ENCODE measurements at regions not wholly inside any gene's neighbourhood (a gene's known extent, or its start where the extent isn't known, plus 50 kb on each side); places are given as distances from the start of the nearest gene placed in this dataset.

GRCh38 chr11:135036488-135037297 lies 624.7 kb upstream of the B3GAT1 start:
- no peak for ATAC-seq
- Histone ChIP-seq H3K4me3 (no peak overlapping the region), H3K36me3 (no peaks in the 10 kb centered on the region), H3K27me3 (peaks cover 0 to 5% (median 0%) of the 10 kb centered on the region in 9 donors), H3K27ac (no peak overlapping the region), H3K4me1 (no peaks in the 10 kb centered on the region), H3K9me3 (no peaks in the 10 kb centered on the region)
- no peak for DNase-seq
- intact Hi-C loops (cut with DNase I) = no loop called here
- 62 to 71% (median 66%) methylated on average over 19 of the region's 19 CpGs for WGBS, 4 donors
- TF ChIP-seq POLR2A (IDR thresholded peaks at IDR 0.05) (no peak), CTCF (IDR thresholded peaks at IDR 0.05) (no peak)

DNA sequence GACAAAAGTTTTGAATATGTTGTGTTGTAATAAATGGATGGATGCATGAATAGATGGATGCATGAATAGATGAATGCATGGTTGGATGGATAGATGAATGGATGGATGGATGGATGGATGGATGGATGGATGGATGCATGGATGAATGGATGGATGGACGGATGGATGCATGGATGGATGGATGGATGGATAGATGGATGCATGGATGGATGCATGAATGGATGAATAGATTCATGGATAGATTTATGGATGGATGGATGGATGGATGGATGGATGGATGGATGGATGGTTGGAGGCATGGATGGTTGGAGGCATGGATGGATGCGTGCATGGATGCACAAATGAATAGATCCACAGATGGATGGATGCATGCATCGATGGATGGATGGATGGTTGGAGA lies 623.2 kb upstream of the B3GAT1 start:
- DNase-seq (no peak), ATAC-seq (no peak)
- TF ChIP-seq POLR2A (IDR thresholded peaks at IDR 0.05) = no peak
- TF ChIP-seq CTCF (IDR thresholded peaks at IDR 0.05) = no peak
- intact Hi-C loops (cut with DNase I) = no loop called here
- H3K9me3 ChIP-seq = no peaks in the 10 kb centered on the region
- H3K36me3 ChIP-seq = no peaks in the 10 kb centered on the region
- WGBS, 4 donors = 84 to 89% (median 86%) methylated on average over 3 of the region's 3 CpGs
- peaks cover 0 to 5% (median 0%) of the 10 kb centered on the region in 9 donors for H3K27me3 ChIP-seq
- H3K4me3 ChIP-seq = no peak overlapping the region
- no peaks in the 10 kb centered on the region for H3K4me1 ChIP-seq
- H3K27ac ChIP-seq = no peak overlapping the region

DNA sequence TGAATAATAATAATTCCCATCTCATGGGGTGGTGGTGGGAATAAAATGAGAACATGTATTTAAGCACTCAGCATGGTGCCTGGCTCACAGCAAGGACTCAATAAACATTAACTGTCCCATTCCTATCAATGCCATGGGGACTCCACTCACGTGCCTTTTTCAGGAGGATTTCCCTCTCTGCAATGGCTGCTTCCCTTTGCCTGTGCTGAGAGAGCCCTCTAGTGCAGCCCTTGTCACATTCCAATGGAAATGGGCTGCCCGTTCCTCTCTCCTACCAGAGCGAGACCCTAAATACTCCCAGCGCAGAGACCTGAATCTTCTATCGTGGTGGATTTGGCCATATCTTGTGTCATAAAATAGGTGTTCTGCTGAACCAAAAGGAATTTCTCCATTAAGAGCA lies 621.5 kb upstream of the B3GAT1 start:
- Histone ChIP-seq H3K4me3 (no peak overlapping the region), H3K9me3 (no peaks in the 10 kb centered on the region), H3K27me3 (peaks cover 0 to 5% (median 0%) of the 10 kb centered on the region in 9 donors), H3K4me1 (no peaks in the 10 kb centered on the region), H3K36me3 (no peaks in the 10 kb centered on the region), H3K27ac (no peak overlapping the region)
- DNase-seq (no peak), ATAC-seq (peak in 2 of 4 donors; percentile 31 to 65)
- TF ChIP-seq POLR2A (IDR thresholded peaks at IDR 0.05) (no peak), CTCF (IDR thresholded peaks at IDR 0.05) (peak in 9 of 12 donors; percentile 10 to 51 (median 35))
- 11 to 19% (median 14%) methylated on average over 5 of the region's 5 CpGs for WGBS, 4 donors
- intact Hi-C loops (cut with DNase I) = no loop called here

GRCh38 chr11:135031205-135031989 lies 619.4 kb upstream of the B3GAT1 start:
- WGBS, 4 donors = 59 to 71% (median 66%) methylated on average over 8 of the region's 8 CpGs
- H3K36me3 ChIP-seq = no peaks in the 10 kb centered on the region
- H3K27ac ChIP-seq = no peak overlapping the region
- no peak for ATAC-seq
- H3K27me3 ChIP-seq = peaks cover 0 to 5% (median 0%) of the 10 kb centered on the region in 9 donors
- no peaks in the 10 kb centered on the region for H3K4me1 ChIP-seq
- intact Hi-C loops (cut with DNase I) = no loop called here
- no peak overlapping the region for H3K4me3 ChIP-seq
- no peak for DNase-seq
- H3K9me3 ChIP-seq = no peaks in the 10 kb centered on the region
- no peak for TF ChIP-seq CTCF (IDR thresholded peaks at IDR 0.05)
- no peak for TF ChIP-seq POLR2A (IDR thresholded peaks at IDR 0.05)

Data from heart left ventricle (tissue), 16 donors.